Neutrophil (primary cell): ENCODE measurements at regions not wholly inside any gene's neighbourhood (a gene's known extent, or its start where the extent isn't known, plus 50 kb on each side); places are given as distances from the start of the nearest gene placed in this dataset.

Experiments
- H3K27ac ChIP-seq: fragments of 200-600 bp; sonication (generic); 2 replicates; pipeline ENCODE4 v1.5.1; 2016; ENCODE audit warnings: mild to moderate bottlenecking, moderate library complexity
- H3K27me3 ChIP-seq: fragments of 200-600 bp; sonication (generic); 2 replicates; pipeline ENCODE4 v1.6.0; 2016; ENCODE audit warnings: mild to moderate bottlenecking
- H3K36me3 ChIP-seq: fragments of 200-600 bp; sonication (generic); 2 replicates; pipeline ENCODE4 v1.5.1; 2017
- H3K4me1 ChIP-seq, 2 experiments: fragments of 200-600 bp in 1 of 2; sonication (generic) in 1 of 2; 1 replicate in 1 of 2; 2 replicates in 1 of 2; pipeline versions ENCODE4 v1.5.1 to v1.6.1; 2013 to 2016; ENCODE audit warnings: low read depth in 1 of 2, low read length in 1 of 2, mild to moderate bottlenecking in 1 of 2, moderate library complexity in 1 of 2; ENCODE audit not compliant: control insufficient read depth in 1 of 2, insufficient read depth in 1 of 2
- H3K4me3 ChIP-seq, 2 experiments: fragments of 200-600 bp in 1 of 2; sonication (generic) in 1 of 2; 1 replicate in 1 of 2; 2 replicates in 1 of 2; pipeline ENCODE4 v1.5.1; 2013 to 2016; ENCODE audit warnings: low read depth in 1 of 2, low read length in 1 of 2, mild to moderate bottlenecking in 1 of 2, moderate library complexity in 1 of 2
- H3K9me3 ChIP-seq: fragments of 200-600 bp; sonication (generic); 2 replicates; pipeline ENCODE4 v1.5.1; 2016
- TF ChIP-seq, protein P1 (sequence below): fragments of 200-600 bp; sonication (generic); IDR thresholded peaks from 2 replicates; pipeline ENCODE4 v1.5.1; 2016; ENCODE audit warnings: antibody characterized with exemption

DNA sequence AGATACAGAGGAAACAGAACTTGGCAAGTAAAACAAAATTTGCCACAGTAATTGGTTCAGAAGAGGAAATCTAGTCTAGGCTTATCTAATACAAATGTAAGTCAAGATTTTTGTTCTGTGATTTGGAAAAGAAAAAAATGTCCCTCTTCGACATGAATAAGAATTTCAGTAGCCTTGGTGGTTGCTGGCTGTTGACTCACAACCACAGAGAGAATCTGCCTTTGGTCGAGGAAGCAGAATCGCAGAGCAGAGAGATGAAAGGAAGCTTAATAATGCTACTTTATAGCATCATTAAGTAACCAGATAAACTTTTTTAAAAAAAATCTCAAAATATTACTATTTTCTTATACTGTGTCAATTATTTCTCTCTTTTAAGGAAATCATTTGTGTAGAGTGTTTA lies 1096.6 kb downstream of the FLRT2 start:
- Histone ChIP-seq H3K27me3 (no peaks in the 10 kb centered on the region), H3K4me3 (no peak overlapping the region), H3K9me3 (no peaks in the 10 kb centered on the region), H3K36me3 (no peaks in the 10 kb centered on the region), H3K4me1 (no peaks in the 10 kb centered on the region), H3K27ac (no peak overlapping the region)
- TF ChIP-seq, protein P1, sequence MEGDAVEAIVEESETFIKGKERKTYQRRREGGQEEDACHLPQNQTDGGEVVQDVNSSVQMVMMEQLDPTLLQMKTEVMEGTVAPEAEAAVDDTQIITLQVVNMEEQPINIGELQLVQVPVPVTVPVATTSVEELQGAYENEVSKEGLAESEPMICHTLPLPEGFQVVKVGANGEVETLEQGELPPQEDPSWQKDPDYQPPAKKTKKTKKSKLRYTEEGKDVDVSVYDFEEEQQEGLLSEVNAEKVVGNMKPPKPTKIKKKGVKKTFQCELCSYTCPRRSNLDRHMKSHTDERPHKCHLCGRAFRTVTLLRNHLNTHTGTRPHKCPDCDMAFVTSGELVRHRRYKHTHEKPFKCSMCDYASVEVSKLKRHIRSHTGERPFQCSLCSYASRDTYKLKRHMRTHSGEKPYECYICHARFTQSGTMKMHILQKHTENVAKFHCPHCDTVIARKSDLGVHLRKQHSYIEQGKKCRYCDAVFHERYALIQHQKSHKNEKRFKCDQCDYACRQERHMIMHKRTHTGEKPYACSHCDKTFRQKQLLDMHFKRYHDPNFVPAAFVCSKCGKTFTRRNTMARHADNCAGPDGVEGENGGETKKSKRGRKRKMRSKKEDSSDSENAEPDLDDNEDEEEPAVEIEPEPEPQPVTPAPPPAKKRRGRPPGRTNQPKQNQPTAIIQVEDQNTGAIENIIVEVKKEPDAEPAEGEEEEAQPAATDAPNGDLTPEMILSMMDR = no peak

DNA sequence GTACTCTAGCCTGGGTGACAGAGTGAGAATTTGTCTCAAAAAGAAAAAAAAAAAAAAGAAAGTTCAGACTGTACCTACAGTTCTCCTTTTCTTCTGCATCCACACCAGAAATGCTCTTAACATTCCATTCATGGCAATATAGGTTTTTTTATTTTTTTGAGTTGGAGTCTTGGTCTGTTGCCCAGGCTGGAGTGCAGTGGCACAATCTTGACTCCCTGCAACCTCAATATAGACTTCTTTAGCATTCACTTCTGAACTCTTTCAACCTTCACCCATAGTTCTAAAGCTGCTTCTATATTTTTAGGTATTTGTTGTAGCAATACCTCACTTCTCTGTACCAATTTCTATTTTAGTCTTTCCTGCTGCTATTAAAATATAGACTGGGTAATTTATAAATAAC lies 1095.7 kb downstream of the FLRT2 start:
- no peak overlapping the region for H3K4me3 ChIP-seq
- H3K27me3 ChIP-seq = no peaks in the 10 kb centered on the region
- H3K36me3 ChIP-seq = no peaks in the 10 kb centered on the region
- H3K4me1 ChIP-seq = no peaks in the 10 kb centered on the region
- no peaks in the 10 kb centered on the region for H3K9me3 ChIP-seq
- TF ChIP-seq, protein P1 = no peak
- no peak overlapping the region for H3K27ac ChIP-seq

DNA sequence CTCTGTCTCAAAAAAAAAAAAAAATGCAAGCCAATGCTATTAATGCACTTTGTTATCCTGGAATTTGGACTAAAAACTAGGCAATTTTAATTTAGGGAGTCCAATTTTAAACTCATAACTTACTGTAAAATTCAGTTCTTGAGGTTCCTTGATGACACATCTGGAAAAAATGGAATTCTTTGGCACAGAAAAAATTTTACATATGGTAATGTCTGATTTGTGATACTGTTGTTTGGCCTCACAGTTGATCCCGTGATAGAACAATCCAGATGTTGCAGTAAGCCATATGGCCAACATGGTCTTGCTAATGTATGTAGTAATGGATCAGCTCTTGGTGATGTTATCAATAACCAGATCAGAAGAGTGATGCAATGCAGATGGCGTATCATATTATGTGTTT lies 1089.8 kb downstream of the FLRT2 start:
- no peaks in the 10 kb centered on the region for H3K27me3 ChIP-seq
- no peaks in the 10 kb centered on the region for H3K9me3 ChIP-seq
- H3K36me3 ChIP-seq = no peaks in the 10 kb centered on the region
- no peak overlapping the region for H3K27ac ChIP-seq
- H3K4me3 ChIP-seq = no peak overlapping the region
- TF ChIP-seq, protein P1 = no peak
- H3K4me1 ChIP-seq = no peaks in the 10 kb centered on the region

DNA sequence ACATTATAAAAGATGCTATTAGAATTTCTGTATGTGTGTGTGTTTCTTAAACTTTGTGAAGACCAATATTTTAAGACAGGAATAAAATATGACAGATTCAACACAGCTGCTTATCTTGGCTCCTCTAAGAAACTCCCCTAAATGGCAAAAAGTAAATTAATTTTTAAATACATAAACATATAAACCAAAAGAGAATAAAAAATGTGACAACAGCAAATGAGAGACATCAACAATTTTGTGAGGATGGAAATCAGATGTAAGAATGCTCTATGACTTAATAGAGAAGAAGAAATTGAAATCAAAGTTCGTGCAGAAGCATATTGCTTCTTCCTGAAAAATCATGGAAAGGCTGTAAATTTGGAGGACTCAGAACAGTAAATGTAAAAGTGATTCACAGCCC lies 1083.8 kb downstream of the FLRT2 start:
- H3K4me3 ChIP-seq = no peak overlapping the region
- H3K9me3 ChIP-seq = no peaks in the 10 kb centered on the region

DNA sequence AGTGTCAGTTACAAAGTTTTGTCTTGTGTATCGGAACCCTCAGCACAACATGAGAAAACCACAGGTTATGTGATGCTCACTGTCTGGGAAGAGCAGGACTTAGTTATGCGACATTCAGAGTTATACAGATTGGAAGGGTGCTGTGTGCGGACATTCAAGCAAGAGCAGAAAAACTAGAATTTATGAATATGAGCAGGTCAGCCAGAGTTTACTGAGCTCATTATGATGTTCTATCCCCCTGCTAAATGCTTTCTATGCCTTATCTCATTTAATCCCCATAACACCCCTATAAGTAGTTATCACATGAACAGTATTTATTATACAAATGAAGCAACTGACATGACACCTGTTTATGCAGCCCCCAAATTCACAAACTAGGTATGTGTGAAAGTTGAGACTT lies 1083.2 kb downstream of the FLRT2 start:
- no peaks in the 10 kb centered on the region for H3K36me3 ChIP-seq
- H3K27ac ChIP-seq = no peak overlapping the region
- TF ChIP-seq, protein P1 = no peak
- no peaks in the 10 kb centered on the region for H3K4me1 ChIP-seq
- no peaks in the 10 kb centered on the region for H3K27me3 ChIP-seq
- H3K9me3 ChIP-seq = no peaks in the 10 kb centered on the region
- no peak overlapping the region for H3K4me3 ChIP-seq

More for the DNA sequence above, 1083.8 kb downstream of the FLRT2 start:
- no peaks in the 10 kb centered on the region for H3K36me3 ChIP-seq
- no peaks in the 10 kb centered on the region for H3K27me3 ChIP-seq
- no peaks in the 10 kb centered on the region for H3K4me1 ChIP-seq
- TF ChIP-seq, protein P1 = no peak
- no peak overlapping the region for H3K27ac ChIP-seq

DNA sequence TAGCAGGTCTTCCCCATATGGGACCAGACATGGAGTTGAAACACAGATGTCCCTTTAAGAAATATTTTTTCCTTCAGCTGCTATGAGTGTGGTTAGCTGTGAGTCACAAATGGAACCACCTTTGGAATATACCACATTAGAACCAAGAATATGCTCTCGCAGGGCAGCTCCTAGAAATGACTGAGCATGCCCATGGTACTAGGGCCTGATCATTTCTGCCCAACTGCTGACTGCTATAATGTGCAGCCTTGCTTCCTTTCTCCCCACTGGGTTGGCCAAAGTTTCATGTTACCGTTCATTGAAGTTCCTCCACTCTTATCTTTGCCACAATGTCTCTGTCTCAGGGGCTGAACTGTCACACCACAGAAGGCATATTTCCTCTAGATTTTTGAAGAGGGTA lies 1074.6 kb downstream of the FLRT2 start:
- no peak overlapping the region for H3K27ac ChIP-seq
- TF ChIP-seq, protein P1 = no peak
- H3K4me3 ChIP-seq = no peak overlapping the region
- H3K9me3 ChIP-seq = no peaks in the 10 kb centered on the region
- no peaks in the 10 kb centered on the region for H3K27me3 ChIP-seq
- no peaks in the 10 kb centered on the region for H3K4me1 ChIP-seq
- no peaks in the 10 kb centered on the region for H3K36me3 ChIP-seq
